ENCODE measurements at regions not wholly inside any gene's neighbourhood (a gene's known extent, or its start where the extent isn't known, plus 50 kb on each side); places are given as distances from the start of the nearest gene placed in this dataset.
"Not testable (repeated sequence)": the region's sequence is repeated elsewhere in the genome, so short reads cannot be mapped to it uniquely, and the experiment has no call there.

DNA sequence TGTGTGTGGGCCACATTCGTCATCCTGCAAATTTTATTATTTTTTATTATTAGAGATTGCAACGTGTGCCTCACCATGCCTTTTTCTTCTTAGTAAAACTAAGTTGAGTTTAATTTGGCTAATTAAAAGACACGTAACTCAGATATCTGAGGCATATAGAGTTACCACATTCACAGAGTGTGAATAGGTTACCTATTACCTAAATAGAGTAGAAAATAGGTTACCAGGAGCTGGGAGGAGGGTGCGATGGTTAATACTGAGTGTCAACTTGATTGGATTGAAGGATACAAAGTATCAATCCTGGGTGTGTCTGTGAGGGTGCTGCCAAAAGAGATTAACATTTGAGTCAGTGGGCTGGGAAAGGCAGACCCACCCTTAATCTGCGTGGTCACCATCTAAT is 116.3 kb upstream of the CARD11 start:
- TF ChIP-seq CEBPB (IDR thresholded peaks at IDR 0.05; ENCODE audit: low read depth, low read length); MXI1 (IDR thresholded peaks at IDR 0.05; ENCODE audit: borderline replicate concordance, low read depth, low read length); POLR2A (IDR thresholded peaks at IDR 0.05; ENCODE audit: low read depth, low read length); BHLHE40 (IDR thresholded peaks at IDR 0.05; ENCODE audit: low read depth, low read length); RCOR1 (IDR thresholded peaks at IDR 0.05; ENCODE audit: insufficient replicate concordance, low read length); MAFK (IDR thresholded peaks at IDR 0.05; ENCODE audit: low read depth, low read length): not testable (repeated sequence)
- TF ChIP-seq, protein P1, sequence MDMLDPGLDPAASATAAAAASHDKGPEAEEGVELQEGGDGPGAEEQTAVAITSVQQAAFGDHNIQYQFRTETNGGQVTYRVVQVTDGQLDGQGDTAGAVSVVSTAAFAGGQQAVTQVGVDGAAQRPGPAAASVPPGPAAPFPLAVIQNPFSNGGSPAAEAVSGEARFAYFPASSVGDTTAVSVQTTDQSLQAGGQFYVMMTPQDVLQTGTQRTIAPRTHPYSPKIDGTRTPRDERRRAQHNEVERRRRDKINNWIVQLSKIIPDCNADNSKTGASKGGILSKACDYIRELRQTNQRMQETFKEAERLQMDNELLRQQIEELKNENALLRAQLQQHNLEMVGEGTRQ (IDR thresholded peaks at IDR 0.05; ENCODE audit: low read depth, low read length), result not testable (repeated sequence)
- TF ChIP-seq, protein P2, sequence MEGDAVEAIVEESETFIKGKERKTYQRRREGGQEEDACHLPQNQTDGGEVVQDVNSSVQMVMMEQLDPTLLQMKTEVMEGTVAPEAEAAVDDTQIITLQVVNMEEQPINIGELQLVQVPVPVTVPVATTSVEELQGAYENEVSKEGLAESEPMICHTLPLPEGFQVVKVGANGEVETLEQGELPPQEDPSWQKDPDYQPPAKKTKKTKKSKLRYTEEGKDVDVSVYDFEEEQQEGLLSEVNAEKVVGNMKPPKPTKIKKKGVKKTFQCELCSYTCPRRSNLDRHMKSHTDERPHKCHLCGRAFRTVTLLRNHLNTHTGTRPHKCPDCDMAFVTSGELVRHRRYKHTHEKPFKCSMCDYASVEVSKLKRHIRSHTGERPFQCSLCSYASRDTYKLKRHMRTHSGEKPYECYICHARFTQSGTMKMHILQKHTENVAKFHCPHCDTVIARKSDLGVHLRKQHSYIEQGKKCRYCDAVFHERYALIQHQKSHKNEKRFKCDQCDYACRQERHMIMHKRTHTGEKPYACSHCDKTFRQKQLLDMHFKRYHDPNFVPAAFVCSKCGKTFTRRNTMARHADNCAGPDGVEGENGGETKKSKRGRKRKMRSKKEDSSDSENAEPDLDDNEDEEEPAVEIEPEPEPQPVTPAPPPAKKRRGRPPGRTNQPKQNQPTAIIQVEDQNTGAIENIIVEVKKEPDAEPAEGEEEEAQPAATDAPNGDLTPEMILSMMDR (conservative IDR thresholded peaks at IDR 0.05; ENCODE audit: low read depth, low read length), result not testable (repeated sequence)
